NCI-H2081 treated with DMSO at 0.1 percent for 48 hours (cell line): ENCODE measurements at regions not wholly inside any gene's neighbourhood (a gene's known extent, or its start where the extent isn't known, plus 50 kb on each side); places are given as distances from the start of the nearest gene placed in this dataset.

Source experiments
- DNase-seq: peaks from one replicate; lab custom pipeline; 2025; lab: John Stamatoyannopoulos, UW

DNA sequence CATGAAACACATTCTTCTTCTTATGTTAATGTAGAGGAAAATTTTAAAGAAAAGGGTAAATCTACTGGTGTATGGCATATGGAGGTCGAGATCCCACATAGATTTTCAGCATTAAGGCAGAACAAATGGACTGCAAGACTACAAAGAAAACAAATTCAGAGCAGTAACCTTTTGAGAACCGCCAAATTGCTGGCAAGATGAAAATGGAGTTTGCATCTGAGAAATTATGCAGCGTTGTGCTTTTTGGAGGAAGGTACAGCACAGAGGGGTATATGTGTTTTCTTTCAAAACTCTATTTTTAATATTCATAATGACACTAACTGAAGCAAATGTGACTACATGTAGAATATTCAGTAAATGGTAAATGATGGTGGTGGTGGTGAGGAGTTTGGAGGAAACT lies 59.0 kb upstream of the PARD3B start:
- no peak for DNase-seq

GRCh38 chr2:204486805-204487204 lies 58.5 kb upstream of the PARD3B start:
- no peak for DNase-seq

- no peak for DNase-seq
Measured at GRCh38 chr2:204487447-204488229, 57.6 kb upstream of the PARD3B start.

- DNase-seq = no peak
Measured at GRCh38 chr2:204491528-204491927, 53.7 kb upstream of the PARD3B start.

DNA sequence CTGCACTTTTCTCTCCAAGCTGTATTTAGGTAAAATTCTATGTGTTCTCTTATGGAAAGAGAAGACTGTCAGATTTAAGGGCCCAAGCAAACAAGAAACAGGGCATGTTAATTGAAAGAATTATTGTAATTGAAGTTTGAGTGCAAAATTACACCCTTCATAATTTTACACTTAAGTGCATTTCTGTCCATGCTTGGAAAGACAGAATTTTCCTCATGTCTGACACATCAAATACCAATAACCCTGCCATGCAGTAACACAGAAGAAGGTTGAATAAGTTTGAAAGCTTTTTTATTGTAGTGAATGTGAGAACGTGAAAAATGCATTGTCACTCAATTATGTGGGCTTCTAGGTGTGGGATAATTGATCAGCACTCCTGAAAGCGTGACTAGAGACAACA lies 52.9 kb upstream of the PARD3B start:
- DNase-seq = no peak

DNA sequence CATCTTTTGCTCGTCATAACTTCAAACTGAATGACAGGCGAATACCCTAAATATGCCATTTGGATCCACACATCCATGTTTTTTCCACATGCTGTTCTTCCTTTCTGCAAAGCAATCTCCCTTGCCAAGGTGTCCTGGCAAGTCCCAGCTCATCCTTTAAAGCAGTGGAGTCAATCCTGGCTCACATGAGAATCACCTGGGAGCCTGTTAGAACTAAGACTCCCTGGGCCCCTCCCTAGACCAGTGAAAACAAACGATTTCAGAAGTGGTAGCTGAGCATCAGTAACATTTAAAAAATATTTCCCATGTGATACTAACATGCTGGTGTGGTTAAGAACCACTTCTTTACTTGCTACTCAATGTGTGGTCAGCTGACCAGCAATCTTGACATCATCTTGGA lies 50.6 kb upstream of the PARD3B start:
- no peak for DNase-seq

DNA sequence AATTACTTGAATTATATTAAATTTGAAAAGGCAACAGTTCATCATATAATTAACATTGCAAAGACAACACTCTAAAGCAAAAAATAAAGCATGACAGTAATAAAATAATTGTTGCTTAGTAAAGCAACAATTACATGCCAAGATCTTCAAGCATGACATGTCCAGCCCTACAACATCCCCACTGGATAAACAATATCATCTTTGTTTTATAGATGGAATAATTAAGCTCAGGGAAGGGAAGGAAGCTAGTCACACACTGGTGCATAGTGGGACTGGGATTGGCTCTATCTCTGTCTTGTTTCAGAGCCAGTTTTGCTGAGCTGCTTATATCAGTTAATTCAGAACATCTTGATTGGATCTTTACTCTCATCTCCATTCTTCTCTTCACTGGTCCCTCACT lies 49.9 kb upstream of the PARD3B start:
- DNase-seq = no peak
